22Rv1 (cell line): ENCODE measurements at regions not wholly inside any gene's neighbourhood (a gene's known extent, or its start where the extent isn't known, plus 50 kb on each side); places are given as distances from the start of the nearest gene placed in this dataset.

Source experiments
- CTCF ChIP-seq: fragments of 450-650 bp; IDR thresholded peaks from 2 replicates; pipeline ENCODE4 v1.5.1; 2017; ENCODE audit warnings: mild to moderate bottlenecking
- ZFX ChIP-seq: fragments of 450-650 bp; IDR thresholded peaks from 2 replicates; pipeline ENCODE4 v1.6.1; 2017; ENCODE audit warnings: antibody characterized with exemption, borderline replicate concordance

- TF ChIP-seq CTCF (no peak), ZFX (no peak)
Measured at GRCh38 chr16:64621616-64622015, 500.2 kb downstream of the CDH11 start.
